Activated CD4-positive, alpha-beta T cell treated with anti-CD3 and anti-CD28 coated beads for 1 hour (primary cell): ENCODE measurements at regions not wholly inside any gene's neighbourhood (a gene's known extent, or its start where the extent isn't known, plus 50 kb on each side); places are given as distances from the start of the nearest gene placed in this dataset.
"Not testable (repeated sequence)": the region's sequence is repeated elsewhere in the genome, so short reads cannot be mapped to it uniquely, and the experiment has no call there.

Experiments used
- DNase-seq: peaks from one replicate; pipeline ENCODE4 v3.0.0-alpha.2; 2020

GRCh38 chr21:28696844-28697410 lies 295.8 kb downstream of the LTN1 start:
- no peak for DNase-seq

GRCh38 chr21:28693476-28693875 lies 299.2 kb downstream of the LTN1 start:
- no peak for DNase-seq

- DNase-seq: no peak
These were observed 302.5 kb downstream of the LTN1 start for GRCh38 chr21:28690196-28690595.

GRCh38 chr21:28688381-28688780 lies 304.3 kb downstream of the LTN1 start:
- DNase-seq: no peak

GRCh38 chr21:28687586-28687985 lies 305.1 kb downstream of the LTN1 start:
- DNase-seq: no peak

GRCh38 chr21:28683982-28684752 lies 308.5 kb downstream of the LTN1 start:
- DNase-seq: no peak

- DNase-seq: not testable (repeated sequence)
These were observed 309.8 kb downstream of the LTN1 start for GRCh38 chr21:28682884-28683283.

GRCh38 chr21:28677096-28677495 lies 315.6 kb downstream of the LTN1 start:
- not testable (repeated sequence) for DNase-seq

GRCh38 chr21:28675331-28676041 lies 317.2 kb downstream of the LTN1 start:
- DNase-seq: no peak

- DNase-seq: no peak
These were observed 317.9 kb downstream of the LTN1 start for GRCh38 chr21:28674763-28675162.

- no peak for DNase-seq
These were observed 321.0 kb downstream of the LTN1 start for GRCh38 chr21:28671549-28672195.

- DNase-seq: no peak
These were observed 322.6 kb downstream of the LTN1 start for GRCh38 chr21:28669971-28670653.

GRCh38 chr21:28669321-28669720 lies 323.4 kb downstream of the LTN1 start:
- no peak for DNase-seq

GRCh38 chr21:28663754-28664153 lies 328.9 kb downstream of the LTN1 start:
- no peak for DNase-seq

- DNase-seq: no peak
These were observed 329.5 kb downstream of the LTN1 start for GRCh38 chr21:28663111-28663693.

- DNase-seq: no peak
These were observed 335.1 kb downstream of the LTN1 start for GRCh38 chr21:28657566-28657965.

- DNase-seq: no peak
These were observed 337.2 kb downstream of the LTN1 start for GRCh38 chr21:28655471-28655870.

- DNase-seq: no peak
These were observed 338.3 kb downstream of the LTN1 start for GRCh38 chr21:28654406-28654805.

GRCh38 chr21:28644762-28645161 lies 347.9 kb downstream of the LTN1 start:
- DNase-seq: no peak

- no peak for DNase-seq
These were observed 349.8 kb downstream of the LTN1 start for GRCh38 chr21:28642891-28643290.

- DNase-seq: no peak
These were observed 350.9 kb downstream of the LTN1 start for GRCh38 chr21:28641731-28642130.

GRCh38 chr21:28640326-28640725 lies 352.4 kb downstream of the LTN1 start:
- no peak for DNase-seq

GRCh38 chr21:28639737-28640136 lies 352.9 kb downstream of the LTN1 start:
- DNase-seq: no peak
